H1 (cell line): ENCODE measurements at regions not wholly inside any gene's neighbourhood (a gene's known extent, or its start where the extent isn't known, plus 50 kb on each side); places are given as distances from the start of the nearest gene placed in this dataset.

Source experiments
- CTCF ChIA-PET: fragments of 300-600 bp; sonication (Branson Sonifier 250); formaldehyde crosslinking; loops from one replicate; lab custom pipeline; 2021; ENCODE audit not compliant: partially characterized antibody; lab: Charles Lee
- POLR2A ChIA-PET: fragments of 300-600 bp; sonication (Branson Sonifier 250); formaldehyde crosslinking; loops from one replicate; lab custom pipeline; 2021; ENCODE audit warnings: inconsistent platforms; ENCODE audit not compliant: partially characterized antibody; lab: Charles Lee
- DNase-seq, 2 experiments: peaks; one replicate each; pipeline versions ENCODE4 v3.0.0 to v3.0.0-alpha.2; 2010 to 2022; ENCODE audit warnings: low spot score in 2 of 2, low read depth in 1 of 2, mixed read lengths in 1 of 2
- FAIRE-seq: peaks from 2 replicates; lab custom pipeline; 2011; peaks lifted over from hg19 to GRCh38; lab: Jason Lieb, UNC
- H2AFZ ChIP-seq: 2 replicates; pipeline ENCODE4 v1.8.1; 2012; ENCODE audit warnings: low read length, inconsistent platforms
- H2AK5ac ChIP-seq: 2 replicates; pipeline ENCODE4 v1.6.1; 2013; ENCODE audit warnings: low read depth, low read length
- H2BK120ac ChIP-seq: replicated peaks from 2 replicates; pipeline ENCODE3; 2013; ENCODE audit warnings: low read depth, low read length, inconsistent platforms
- H2BK12ac ChIP-seq: 2 replicates; pipeline ENCODE4 v1.6.1; 2013; ENCODE audit warnings: low read depth, low read length
- H2BK15ac ChIP-seq: 2 replicates; pipeline ENCODE4 v1.6.1; 2013; ENCODE audit warnings: low read length
- H2BK20ac ChIP-seq: 2 replicates; pipeline ENCODE4 v1.6.1; 2013; ENCODE audit warnings: low read length
- H2BK5ac ChIP-seq: 2 replicates; pipeline ENCODE4 v1.6.1; 2013; ENCODE audit warnings: low read depth, low read length
- H3K14ac ChIP-seq: 2 replicates; pipeline ENCODE4 v1.6.1; 2013; ENCODE audit warnings: inconsistent platforms; ENCODE audit not compliant: insufficient read length
- H3K18ac ChIP-seq: 2 replicates; pipeline ENCODE4 v1.6.1; 2013; ENCODE audit warnings: low read length; ENCODE audit errors: extremely low read depth
- H3K23ac ChIP-seq: 2 replicates; pipeline ENCODE4 v1.6.1; 2013; ENCODE audit warnings: inconsistent platforms; ENCODE audit not compliant: insufficient read length
- H3K23me2 ChIP-seq: 2 replicates; pipeline ENCODE4 v1.6.1; 2013; ENCODE audit warnings: low read depth, low read length
- H3K27ac ChIP-seq: 2 replicates; pipeline ENCODE4 v1.6.1; 2011; ENCODE audit warnings: low read depth, low read length, inconsistent platforms
- H3K27me3 ChIP-seq, 4 experiments: replicated peaks in 1 of 4; 1 replicate in 1 of 4; 2 replicates in 3 of 4; pipeline versions ENCODE4 v1.6.1 to v1.8.1; 2011 to 2013; ENCODE audit warnings: low read length in 3 of 4, mild to moderate bottlenecking in 3 of 4, inconsistent platforms in 2 of 4, mixed read lengths in 2 of 4, moderate library complexity in 1 of 4; ENCODE audit not compliant: control insufficient read depth in 3 of 4, insufficient read depth in 3 of 4; ENCODE audit errors: extremely low read depth in 1 of 4
- H3K36me3 ChIP-seq, 4 experiments: 2 replicates each; pipeline versions ENCODE4 v1.6.1 to v1.8.1; 2011 to 2013; ENCODE audit warnings: mild to moderate bottlenecking in 4 of 4, low read length in 3 of 4, moderate library complexity in 2 of 4, control low read depth in 1 of 4, inconsistent platforms in 1 of 4; ENCODE audit not compliant: insufficient read depth in 4 of 4, control insufficient read depth in 2 of 4
- H3K4ac ChIP-seq: replicated peaks from 2 replicates; pipeline ENCODE3; 2013; ENCODE audit warnings: low read length, low read depth, mixed read lengths, inconsistent platforms; ENCODE audit not compliant: insufficient read length
- H3K4me1 ChIP-seq, 4 experiments: replicated peaks in 1 of 4; 1 replicate in 1 of 4; 2 replicates in 3 of 4; pipeline versions ENCODE4 v1.6.1 to v1.8.1; 2011 to 2013; ENCODE audit warnings: low read length in 3 of 4, inconsistent platforms in 2 of 4, mixed read lengths in 1 of 4; ENCODE audit not compliant: insufficient read depth in 4 of 4, control insufficient read depth in 3 of 4
- H3K4me2 ChIP-seq, 2 experiments: 2 replicates each; pipeline versions ENCODE4 v1.6.1 to v1.8.1; 2011 to 2013; ENCODE audit warnings: low read depth in 2 of 2, low read length in 2 of 2, control low read depth in 1 of 2, inconsistent platforms in 1 of 2, mild to moderate bottlenecking in 1 of 2; ENCODE audit not compliant: insufficient read depth in 1 of 2
- H3K4me3 ChIP-seq, 4 experiments: fragments of 200-600, 300-600 bp in 1 of 4; sonication (generic), shearing (Covaris generic), sonication (Bioruptor Twin) in 1 of 4; 2 replicates each; pipeline versions ENCODE4 v1.5.1 to v1.8.1; 2011 to 2016; ENCODE audit warnings: low read length in 4 of 4, low read depth in 3 of 4, control low read depth in 2 of 4, inconsistent platforms in 2 of 4, mild to moderate bottlenecking in 2 of 4, mixed read lengths in 1 of 4, moderate library complexity in 1 of 4; ENCODE audit not compliant: insufficient read depth in 2 of 4; ENCODE audit errors: extremely low read depth in 1 of 4
- H3K56ac ChIP-seq: replicated peaks from 2 replicates; pipeline ENCODE3; 2013; ENCODE audit warnings: low read depth, mild to moderate bottlenecking, mixed read lengths, low read length, inconsistent platforms; ENCODE audit not compliant: insufficient read length
- H3K79me1 ChIP-seq: 2 replicates; pipeline ENCODE4 v1.6.1; 2013; ENCODE audit warnings: low read depth, low read length, control low read depth
- H3K79me2 ChIP-seq, 2 experiments: 2 replicates each; pipeline versions ENCODE4 v1.6.1 to v1.8.1; 2012 to 2013; ENCODE audit warnings: low read length in 2 of 2, mild to moderate bottlenecking in 2 of 2, inconsistent platforms in 1 of 2; ENCODE audit not compliant: insufficient read depth in 2 of 2, control insufficient read depth in 1 of 2
- H3K9ac ChIP-seq, 4 experiments: replicated peaks in 1 of 4; 1 replicate in 1 of 4; 2 replicates in 3 of 4; pipeline versions ENCODE4 v1.6.1 to v1.8.1; 2011 to 2013; ENCODE audit warnings: low read depth in 3 of 4, low read length in 3 of 4, control low read depth in 2 of 4, mild to moderate bottlenecking in 2 of 4, moderate library complexity in 2 of 4, inconsistent platforms in 1 of 4; ENCODE audit errors: extremely low read depth in 1 of 4
- H3K9me3 ChIP-seq, 2 experiments: 2 replicates each; pipeline versions ENCODE4 v1.6.1 to v1.8.1; 2012 to 2013; ENCODE audit warnings: mild to moderate bottlenecking in 2 of 2, moderate library complexity in 2 of 2, control low read depth in 1 of 2, inconsistent platforms in 1 of 2, low read depth in 1 of 2, low read length in 1 of 2, mixed read lengths in 1 of 2; ENCODE audit not compliant: insufficient read depth in 2 of 2
- H4K20me1 ChIP-seq, 2 experiments: replicated peaks in 1 of 2; 2 replicates each; pipeline versions ENCODE3 to v1.8.1; 2011 to 2013; ENCODE audit warnings: inconsistent platforms in 2 of 2, low read length in 2 of 2, mild to moderate bottlenecking in 1 of 2; ENCODE audit not compliant: insufficient read depth in 2 of 2, control insufficient read depth in 1 of 2
- H4K5ac ChIP-seq: 2 replicates; pipeline ENCODE4 v1.6.1; 2013; ENCODE audit warnings: low read length, low read depth, mixed read lengths, inconsistent platforms; ENCODE audit not compliant: insufficient read length
- H4K8ac ChIP-seq: 2 replicates; pipeline ENCODE4 v1.8.0; 2013; ENCODE audit warnings: mild to moderate bottlenecking, moderate library complexity, low read length, inconsistent platforms; ENCODE audit not compliant: insufficient read depth; ENCODE audit errors: extremely low read depth
- H4K91ac ChIP-seq: replicated peaks from 2 replicates; pipeline ENCODE3; 2013; ENCODE audit warnings: low read length, mixed read lengths, inconsistent platforms; ENCODE audit not compliant: insufficient read length
- BCL11A ChIP-seq, 2 experiments: IDR thresholded peaks; one replicate each; pipeline ENCODE4 v1.6.1; 2011; ENCODE audit warnings: low read depth in 2 of 2, low read length in 2 of 2, mild to moderate bottlenecking in 2 of 2
- CREB1 ChIP-seq: IDR thresholded peaks from 2 replicates; pipeline ENCODE4 v1.6.1; 2012; ENCODE audit warnings: inconsistent platforms
- CTCF ChIP-seq, 3 experiments: IDR thresholded peaks; 1 replicate in 2 of 3; 2 replicates in 1 of 3; pipeline versions ENCODE4 v1.5.1 to v1.6.1; 2011; ENCODE audit warnings: low read length in 3 of 3, mild to moderate bottlenecking in 3 of 3, inconsistent platforms in 2 of 3, low read depth in 1 of 3, moderate library complexity in 1 of 3; ENCODE audit not compliant: insufficient read depth in 1 of 3; ENCODE audit errors: control extremely low read depth in 1 of 3
- GABPA ChIP-seq: IDR thresholded peaks from 2 replicates; pipeline ENCODE4 v1.6.1; 2011; ENCODE audit warnings: mild to moderate bottlenecking, low read length, moderate library complexity, borderline replicate concordance; ENCODE audit not compliant: insufficient read depth
- HDAC2 ChIP-seq, 2 experiments: fragments of 300-600 bp in 1 of 2; sonication (generic) in 1 of 2; IDR thresholded peaks; 2 replicates each; pipeline ENCODE4 v1.6.1; 2011 to 2012; ENCODE audit warnings: low read depth in 2 of 2, low read length in 2 of 2, mild to moderate bottlenecking in 2 of 2, moderate library complexity in 2 of 2, borderline replicate concordance in 1 of 2, inconsistent platforms in 1 of 2
- RAD21 ChIP-seq, 2 experiments: IDR thresholded peaks in 1 of 2; conservative IDR thresholded peaks in 1 of 2; 2 replicates each; pipeline ENCODE4 v1.6.1; 2011; ENCODE audit warnings: low read depth in 2 of 2, low read length in 2 of 2, improper control_type of control experiment in 1 of 2, inconsistent platforms in 1 of 2, mild to moderate bottlenecking in 1 of 2, moderate library complexity in 1 of 2
- RXRA ChIP-seq: IDR thresholded peaks from 2 replicates; pipeline ENCODE4 v1.6.1; 2011; ENCODE audit warnings: low read depth, mild to moderate bottlenecking, low read length, moderate library complexity; ENCODE audit not compliant: insufficient read depth
- SIN3A ChIP-seq, 2 experiments: IDR thresholded peaks in 1 of 2; conservative IDR thresholded peaks in 1 of 2; 2 replicates each; pipeline ENCODE4 v1.6.1; 2011 to 2012; ENCODE audit warnings: low read length in 2 of 2, improper control_type of control experiment in 1 of 2, low read depth in 1 of 2, mild to moderate bottlenecking in 1 of 2
- SP1 ChIP-seq: IDR thresholded peaks from 2 replicates; pipeline ENCODE4 v1.6.1; 2011; ENCODE audit warnings: low read depth, low read length
- TEAD4 ChIP-seq: IDR thresholded peaks from 2 replicates; pipeline ENCODE4 v1.6.1; 2012; ENCODE audit warnings: low read depth, low read length, inconsistent platforms, mixed read lengths
- WGBS, 2 experiments: shearing (Covaris generic) in 1 of 2; methylation state at CpG; one replicate each; pipeline versions ENCODE4 v1.1.6 to v1.1.7; 2013 to 2015; ENCODE audit warnings: low lambda C conversion rate in 2 of 2, mixed read lengths in 2 of 2, inconsistent platforms in 1 of 2, low coverage in 1 of 2, missing lambda C conversion rate in 1 of 2; ENCODE audit not compliant: insufficient replicate concordance in 2 of 2, insufficient coverage in 1 of 2, insufficient read length in 1 of 2; ENCODE audit errors: extremely low coverage in 1 of 2, missing lambda C conversion rate in 1 of 2; 5-methylcytosine and 5-hydroxymethylcytosine counted together

DNA sequence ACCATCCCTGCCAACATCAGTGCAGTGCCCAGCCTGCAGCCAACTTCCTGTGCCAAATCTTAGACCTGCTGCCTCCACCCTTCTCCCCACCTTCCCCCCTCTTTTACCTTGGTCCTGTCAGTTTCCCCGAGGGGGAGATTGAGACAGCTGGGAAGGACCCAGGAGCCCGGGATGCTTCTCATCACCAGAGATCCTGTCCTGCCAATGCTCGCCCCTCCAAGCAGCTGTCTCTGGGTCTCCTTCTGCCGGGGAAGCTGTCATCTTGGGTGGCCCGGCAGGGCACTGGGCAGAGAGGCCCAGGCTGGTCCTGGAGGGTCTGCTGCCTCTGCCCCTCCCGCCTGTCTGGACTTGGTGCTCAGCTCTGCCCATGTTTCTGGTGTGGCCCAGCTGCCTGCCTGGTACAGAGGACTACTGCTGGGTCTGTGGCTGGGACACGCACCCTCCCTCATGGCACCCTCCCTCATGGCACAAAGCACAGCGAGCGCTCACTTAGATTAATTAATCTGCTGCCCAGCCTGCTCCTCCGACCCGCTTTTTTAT, 60.4 kb upstream of the THY1 start:
- H3K4me1 ChIP-seq = 0 out of 7 replicates have a peak, but pooled peaks cover 0 to 2% (median 0%) of the 10 kb centered on the region in 4 experiments
- 87% methylated on average over 11 of the region's 11 CpGs; no CpG with 5 or more reads in 1 of the 2 experiments for WGBS, 2 experiments
- H2BK12ac ChIP-seq = no peak overlapping the region; the same call in 1 of the 2 replicates
- H4K91ac ChIP-seq = no peak overlapping the region
- no peaks in the 10 kb centered on the region for H3K79me2 ChIP-seq
- no peak overlapping the region for H2AK5ac ChIP-seq
- H2AFZ ChIP-seq = no peak overlapping the region
- H3K36me3 ChIP-seq = no peaks in the 10 kb centered on the region
- no peak overlapping the region for H3K4me2 ChIP-seq
- no peaks in the 10 kb centered on the region; the same call in 1 of the 2 replicates for H3K23me2 ChIP-seq
- ChIA-PET CTCF (interaction anchor here (0.9 to 9.8 kb wide), 15 partner anchors 8 to 244 kb away, joined by 3 to 160 read pairs (median 5); no protein-coding TSS in a partner anchor), POLR2A (interaction anchor here (0.8 to 1.2 kb wide), 2 partner anchors 124 to 158 kb away, joined by 3 read pairs; no protein-coding TSS in a partner anchor)
- H4K8ac ChIP-seq = no peak overlapping the region
- no peak overlapping the region for H3K9ac ChIP-seq
- H3K18ac ChIP-seq = no peak overlapping the region
- H3K4me3 ChIP-seq = no peak overlapping the region
- no peak overlapping the region for H4K5ac ChIP-seq
- H3K79me1 ChIP-seq = no peaks in the 10 kb centered on the region
- no peak overlapping the region for H3K56ac ChIP-seq
- FAIRE-seq = no peak
- H2BK120ac ChIP-seq = no peak overlapping the region
- no peak overlapping the region for H2BK5ac ChIP-seq
- H3K23ac ChIP-seq = no peak overlapping the region
- H3K27ac ChIP-seq = no peak overlapping the region
- H3K4ac ChIP-seq = no peak overlapping the region
- peak in 1 of 2 experiments; percentile 39 for DNase-seq
- H2BK15ac ChIP-seq = no peak overlapping the region
- H4K20me1 ChIP-seq = peaks cover 0 to 4% of the 10 kb centered on the region in 2 experiments
- H3K9me3 ChIP-seq = no peaks in the 10 kb centered on the region
- peaks cover 0 to 3% (median 0%) of the 10 kb centered on the region in 4 experiments; a peak in 1 of 7 replicates for H3K27me3 ChIP-seq
- H2BK20ac ChIP-seq = no peak overlapping the region
- no peak overlapping the region for H3K14ac ChIP-seq
- TF ChIP-seq RXRA (no peak), RAD21 (IDR thresholded peaks at IDR 0.05 in 1 of 2, conservative IDR thresholded peaks at IDR 0.05 in 1 of 2; ENCODE audit: low read depth in 2 of 2, low read length in 2 of 2) (no peak), TEAD4 (no peak), SIN3A (conservative IDR thresholded peaks at IDR 0.05 in 1 of 2, IDR thresholded peaks at IDR 0.05 in 1 of 2; ENCODE audit: low read depth in 1 of 2, low read length in 2 of 2) (no peak), SP1 (no peak), GABPA (no peak), CREB1 (no peak), HDAC2 (IDR thresholded peaks at IDR 0.05; ENCODE audit: borderline replicate concordance in 1 of 2, low read depth in 2 of 2, low read length in 2 of 2) (no peak), BCL11A (IDR thresholded peaks at IDR 0.05; ENCODE audit: low read depth in 2 of 2, low read length in 2 of 2) (no peak), CTCF (IDR thresholded peaks at IDR 0.05; ENCODE audit: control extremely low read depth in 1 of 3, insufficient read depth in 1 of 3, low read depth in 1 of 3, low read length in 3 of 3) (no peak)
